ENCODE measurements at regions not wholly inside any gene's neighbourhood (a gene's known extent, or its start where the extent isn't known, plus 50 kb on each side); places are given as distances from the start of the nearest gene placed in this dataset.

GRCh38 chr18:75525331-75525730, 97.8 kb upstream of the SMIM21 start:
- no peak for DNase-seq

- no peak for DNase-seq
These were observed 97.3 kb upstream of the SMIM21 start for GRCh38 chr18:75524841-75525240.

DNA sequence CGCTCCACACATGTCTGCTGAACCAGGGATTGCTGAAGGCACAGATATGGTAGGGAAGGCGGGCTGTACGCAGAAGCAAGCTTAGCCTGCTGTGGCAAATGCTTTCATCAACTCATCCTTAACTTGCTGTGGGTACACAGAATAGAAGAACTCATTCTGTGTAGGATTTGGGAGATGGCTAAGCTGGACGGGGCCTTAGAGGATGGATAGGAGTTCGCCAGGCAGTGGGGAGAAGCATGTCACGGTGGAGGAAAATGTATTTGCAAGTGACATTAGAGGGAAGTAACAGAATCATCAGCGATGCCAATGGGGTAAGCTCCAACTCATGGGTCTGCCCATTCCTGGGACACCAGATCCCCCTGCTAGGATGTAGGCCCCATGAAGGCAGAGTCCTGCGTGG, 96.7 kb upstream of the SMIM21 start:
- no peak for DNase-seq

GRCh38 chr18:75521816-75522215, 94.3 kb upstream of the SMIM21 start:
- no peak for DNase-seq

GRCh38 chr18:75518007-75518406, 90.5 kb upstream of the SMIM21 start:
- DNase-seq, result no peak

- DNase-seq, result no peak
These were observed 89.8 kb upstream of the SMIM21 start for GRCh38 chr18:75517286-75517685.

GRCh38 chr18:75507636-75508035, 80.1 kb upstream of the SMIM21 start:
- DNase-seq, result no peak

- no peak for DNase-seq
These were observed 79.4 kb upstream of the SMIM21 start for GRCh38 chr18:75506913-75507312.

GRCh38 chr18:75504469-75504868, 77.0 kb upstream of the SMIM21 start:
- DNase-seq, result no peak

- DNase-seq, result no peak
These were observed 76.1 kb upstream of the SMIM21 start for GRCh38 chr18:75503615-75504014.

GRCh38 chr18:75502286-75502685, 74.8 kb upstream of the SMIM21 start:
- DNase-seq, result no peak

GRCh38 chr18:75500545-75500944, 73.0 kb upstream of the SMIM21 start:
- DNase-seq, result no peak

DNA sequence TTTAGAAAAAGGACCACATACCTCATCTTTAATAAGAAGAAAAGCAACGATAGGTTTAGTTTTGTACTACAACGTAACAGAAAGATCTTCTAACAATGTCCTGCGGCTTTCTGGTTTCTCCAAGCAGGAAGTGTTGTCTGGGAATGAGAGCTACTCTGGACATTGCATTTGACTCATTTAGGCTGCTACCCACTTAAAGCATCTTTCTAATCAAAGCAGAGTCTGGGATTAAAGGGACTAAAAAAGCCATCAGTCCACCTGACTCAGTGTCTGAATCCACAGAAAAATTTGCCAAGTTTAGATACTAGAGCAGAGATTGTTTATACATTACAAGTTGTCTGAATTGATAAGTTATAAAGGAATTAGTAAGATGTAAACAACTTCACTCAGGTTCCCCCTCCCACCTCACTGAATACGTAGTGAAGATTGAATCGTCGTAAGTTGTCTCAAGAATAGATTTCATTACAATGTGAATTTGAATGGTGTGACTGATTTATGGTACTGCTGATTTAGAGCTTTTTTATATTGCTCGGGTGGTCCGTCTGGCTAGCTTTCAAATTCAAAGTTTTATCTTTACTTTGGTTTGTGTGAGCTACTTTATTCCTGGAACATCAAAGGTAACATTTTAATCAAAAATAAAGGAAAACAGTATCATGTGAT, 70.2 kb upstream of the SMIM21 start:
- no peak for DNase-seq

GRCh38 chr18:75496151-75496550, 68.6 kb upstream of the SMIM21 start:
- DNase-seq, result no peak

- DNase-seq, result no peak
These were observed 65.3 kb upstream of the SMIM21 start for GRCh38 chr18:75492852-75493251.

GRCh38 chr18:75491361-75491760, 63.9 kb upstream of the SMIM21 start:
- DNase-seq, result no peak

DNA sequence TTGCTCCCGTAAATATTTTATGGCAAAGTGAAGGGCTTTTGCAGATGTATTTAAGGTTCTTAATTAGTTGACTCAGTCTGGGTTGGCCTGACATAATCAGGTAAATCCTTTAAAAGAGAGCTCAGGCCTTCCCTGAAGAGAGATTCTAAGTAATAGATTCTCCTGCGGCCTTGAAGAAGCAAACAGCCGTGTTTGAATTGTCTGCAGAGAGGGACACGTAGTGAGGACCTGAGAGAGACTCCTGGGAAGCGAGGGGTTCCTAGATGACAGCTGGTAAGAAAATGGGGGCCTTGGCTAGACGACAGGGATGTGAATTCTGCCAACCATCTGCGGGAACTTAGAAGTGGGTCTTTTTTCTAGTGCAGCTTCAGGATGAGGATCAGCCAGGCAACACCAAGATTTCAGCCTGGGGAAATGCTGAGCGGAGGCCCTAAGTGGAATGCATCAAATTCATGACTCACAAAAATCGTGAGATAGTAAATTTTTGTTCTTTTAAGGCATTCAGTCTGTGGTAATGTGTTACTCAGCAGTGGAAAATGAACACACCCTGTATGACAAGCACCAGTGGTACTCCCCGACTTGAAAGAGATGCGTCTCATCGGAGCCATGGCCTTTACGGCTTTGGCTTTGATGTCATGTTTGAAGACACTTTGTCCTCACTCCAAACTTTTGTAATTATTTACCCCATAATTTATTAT, 62.1 kb upstream of the SMIM21 start:
- no peak for DNase-seq

- DNase-seq, result no peak
These were observed 56.2 kb upstream of the SMIM21 start for GRCh38 chr18:75483662-75484061.

GRCh38 chr18:75482880-75483279, 55.4 kb upstream of the SMIM21 start:
- DNase-seq, result no peak

- no peak for DNase-seq
These were observed 53.0 kb upstream of the SMIM21 start for GRCh38 chr18:75480487-75480886.

DNA sequence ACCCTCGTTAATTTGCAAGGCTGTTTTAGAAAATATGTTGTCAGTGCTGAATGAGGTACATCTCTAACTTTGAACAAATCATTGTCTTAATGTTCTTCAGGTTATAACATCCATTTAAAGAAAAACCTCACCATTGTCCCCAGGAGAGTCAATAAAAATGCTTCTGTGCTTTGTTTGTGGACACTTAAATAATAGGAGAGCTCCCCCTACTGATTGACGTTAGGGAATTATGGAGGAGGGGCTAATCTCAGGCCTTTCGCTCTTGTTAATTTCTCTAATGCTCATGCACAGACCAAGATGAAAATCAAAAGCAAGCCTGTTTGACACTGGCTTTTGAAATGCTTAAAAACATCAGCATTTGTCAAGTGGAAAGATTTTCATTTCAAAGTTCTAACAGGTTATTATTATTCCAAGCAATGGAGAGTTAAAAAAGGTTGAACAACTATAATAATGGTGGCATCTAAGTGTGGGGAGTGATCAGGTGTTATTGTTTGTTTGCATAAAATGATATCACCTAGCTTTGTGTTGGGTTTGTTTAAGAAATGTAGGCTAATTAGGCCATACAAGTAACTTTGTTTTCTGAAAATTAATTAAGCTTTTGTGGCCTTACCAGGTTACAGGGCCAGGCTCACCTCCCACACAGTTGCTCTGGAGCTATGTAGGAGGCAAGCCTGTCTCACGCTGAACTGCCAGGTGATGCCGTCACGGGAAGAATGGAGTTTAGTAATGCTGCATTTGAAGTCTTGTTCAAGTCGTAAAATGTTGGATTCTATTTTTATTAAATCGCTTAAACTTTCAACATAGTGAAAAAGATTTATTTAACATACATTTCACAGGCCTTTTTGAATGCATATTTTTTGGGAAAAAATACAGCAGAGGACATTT, 51.7 kb upstream of the SMIM21 start:
- DNase-seq, result peak; percentile 56

DNA sequence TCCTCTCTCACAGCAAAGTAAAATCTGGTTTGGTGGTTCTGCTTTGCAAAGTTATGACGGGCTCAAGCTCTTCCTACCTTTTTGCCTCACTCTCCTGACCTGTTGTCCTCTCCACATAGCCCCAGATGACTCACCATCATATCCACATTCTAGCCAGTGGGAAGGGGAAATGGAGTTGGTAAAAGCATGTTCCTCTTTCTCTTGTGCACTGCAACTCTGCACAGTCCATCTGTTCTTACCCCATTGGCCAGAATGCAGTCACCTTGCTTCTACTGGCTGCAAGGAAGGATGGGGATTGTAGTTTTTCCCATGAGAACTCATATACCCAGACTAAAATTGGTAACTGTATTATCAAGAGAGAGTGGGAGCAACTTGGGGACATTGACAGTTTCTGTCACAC, 50.4 kb upstream of the SMIM21 start:
- DNase-seq, result no peak

All from RPMI8226 (cell line).